ENCODE measurements at regions not wholly inside any gene's neighbourhood (a gene's known extent, or its start where the extent isn't known, plus 50 kb on each side); places are given as distances from the start of the nearest gene placed in this dataset.

DNA sequence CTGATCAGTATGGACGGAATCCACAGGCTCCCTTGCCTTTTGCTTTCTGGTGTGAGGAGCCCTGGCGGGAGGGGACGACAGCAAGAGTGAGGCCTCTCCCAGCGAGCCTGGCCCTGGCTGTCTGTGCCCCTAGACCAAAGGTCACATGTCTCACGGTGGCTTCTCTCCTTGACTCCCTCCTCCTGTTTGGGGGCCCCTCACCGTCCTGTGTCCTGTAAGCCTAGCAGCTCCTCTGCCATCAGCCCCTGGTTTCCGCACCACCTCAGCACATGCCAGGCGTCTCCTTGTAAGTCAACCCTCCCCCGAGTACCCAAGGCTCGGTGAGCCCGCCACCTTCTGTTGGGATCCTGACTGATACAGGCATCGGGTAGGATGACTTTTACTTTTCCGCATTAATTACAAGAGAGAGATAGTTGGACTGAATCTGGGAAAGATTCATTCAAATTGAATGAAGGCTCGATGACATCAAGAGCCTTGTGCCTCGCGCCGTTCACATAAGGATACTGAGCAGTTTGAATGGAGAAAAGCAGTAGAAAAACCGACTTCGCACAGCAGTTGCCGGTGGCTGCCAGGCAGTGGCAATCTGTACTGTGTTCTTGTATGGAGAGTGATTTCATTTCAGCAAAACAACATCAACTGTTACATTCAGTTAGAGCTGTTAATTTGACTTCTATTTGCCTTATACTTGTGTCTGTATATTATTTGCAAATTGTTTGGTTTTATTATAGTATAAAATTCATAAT is 119.8 kb downstream of the XRCC2 start:
- TF ChIP-seq POLR2A (IDR thresholded peaks at IDR 0.05): no peak
- TF ChIP-seq, protein P1, sequence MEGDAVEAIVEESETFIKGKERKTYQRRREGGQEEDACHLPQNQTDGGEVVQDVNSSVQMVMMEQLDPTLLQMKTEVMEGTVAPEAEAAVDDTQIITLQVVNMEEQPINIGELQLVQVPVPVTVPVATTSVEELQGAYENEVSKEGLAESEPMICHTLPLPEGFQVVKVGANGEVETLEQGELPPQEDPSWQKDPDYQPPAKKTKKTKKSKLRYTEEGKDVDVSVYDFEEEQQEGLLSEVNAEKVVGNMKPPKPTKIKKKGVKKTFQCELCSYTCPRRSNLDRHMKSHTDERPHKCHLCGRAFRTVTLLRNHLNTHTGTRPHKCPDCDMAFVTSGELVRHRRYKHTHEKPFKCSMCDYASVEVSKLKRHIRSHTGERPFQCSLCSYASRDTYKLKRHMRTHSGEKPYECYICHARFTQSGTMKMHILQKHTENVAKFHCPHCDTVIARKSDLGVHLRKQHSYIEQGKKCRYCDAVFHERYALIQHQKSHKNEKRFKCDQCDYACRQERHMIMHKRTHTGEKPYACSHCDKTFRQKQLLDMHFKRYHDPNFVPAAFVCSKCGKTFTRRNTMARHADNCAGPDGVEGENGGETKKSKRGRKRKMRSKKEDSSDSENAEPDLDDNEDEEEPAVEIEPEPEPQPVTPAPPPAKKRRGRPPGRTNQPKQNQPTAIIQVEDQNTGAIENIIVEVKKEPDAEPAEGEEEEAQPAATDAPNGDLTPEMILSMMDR (IDR thresholded peaks at IDR 0.05): no peak

Data from uterus (tissue), 2 donors.